GM12865 (cell line): ENCODE measurements at regions not wholly inside any gene's neighbourhood (a gene's known extent, or its start where the extent isn't known, plus 50 kb on each side); places are given as distances from the start of the nearest gene placed in this dataset.

Experiments used
- DNase-seq: peaks from one replicate; pipeline ENCODE4 v3.0.0; 2010; ENCODE audit warnings: low read depth
- H3K4me3 ChIP-seq: 2 replicates; pipeline ENCODE4 v1.5.1; 2011; ENCODE audit warnings: mild to moderate bottlenecking, low read depth, low read length, control low read depth
- TF ChIP-seq, protein P1 (sequence below): IDR thresholded peaks from 2 replicates; pipeline ENCODE4 v1.5.1; 2011; ENCODE audit warnings: low read length, control low read depth, low read depth, inconsistent platforms; ENCODE audit not compliant: insufficient read depth; ENCODE audit errors: missing control alignments

- no peak overlapping the region for H3K4me3 ChIP-seq
- DNase-seq, result no peak
- TF ChIP-seq, protein P1, sequence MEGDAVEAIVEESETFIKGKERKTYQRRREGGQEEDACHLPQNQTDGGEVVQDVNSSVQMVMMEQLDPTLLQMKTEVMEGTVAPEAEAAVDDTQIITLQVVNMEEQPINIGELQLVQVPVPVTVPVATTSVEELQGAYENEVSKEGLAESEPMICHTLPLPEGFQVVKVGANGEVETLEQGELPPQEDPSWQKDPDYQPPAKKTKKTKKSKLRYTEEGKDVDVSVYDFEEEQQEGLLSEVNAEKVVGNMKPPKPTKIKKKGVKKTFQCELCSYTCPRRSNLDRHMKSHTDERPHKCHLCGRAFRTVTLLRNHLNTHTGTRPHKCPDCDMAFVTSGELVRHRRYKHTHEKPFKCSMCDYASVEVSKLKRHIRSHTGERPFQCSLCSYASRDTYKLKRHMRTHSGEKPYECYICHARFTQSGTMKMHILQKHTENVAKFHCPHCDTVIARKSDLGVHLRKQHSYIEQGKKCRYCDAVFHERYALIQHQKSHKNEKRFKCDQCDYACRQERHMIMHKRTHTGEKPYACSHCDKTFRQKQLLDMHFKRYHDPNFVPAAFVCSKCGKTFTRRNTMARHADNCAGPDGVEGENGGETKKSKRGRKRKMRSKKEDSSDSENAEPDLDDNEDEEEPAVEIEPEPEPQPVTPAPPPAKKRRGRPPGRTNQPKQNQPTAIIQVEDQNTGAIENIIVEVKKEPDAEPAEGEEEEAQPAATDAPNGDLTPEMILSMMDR, result no peak
Measured at GRCh38 chr7:138254444-138254843, 178.2 kb downstream of the AKR1D1 start.

- TF ChIP-seq, protein P1, result no peak
- DNase-seq, result no peak
- no peak overlapping the region for H3K4me3 ChIP-seq
Measured at GRCh38 chr7:138257459-138258196, 181.4 kb downstream of the AKR1D1 start.

GRCh38 chr7:138258197-138258559 lies 181.9 kb downstream of the AKR1D1 start:
- H3K4me3 ChIP-seq, result no peak overlapping the region
- TF ChIP-seq, protein P1, result no peak
- no peak for DNase-seq

- TF ChIP-seq, protein P1, result no peak
- no peak overlapping the region for H3K4me3 ChIP-seq
- no peak for DNase-seq
Measured at GRCh38 chr7:138259675-138260074, 183.4 kb downstream of the AKR1D1 start.

DNA sequence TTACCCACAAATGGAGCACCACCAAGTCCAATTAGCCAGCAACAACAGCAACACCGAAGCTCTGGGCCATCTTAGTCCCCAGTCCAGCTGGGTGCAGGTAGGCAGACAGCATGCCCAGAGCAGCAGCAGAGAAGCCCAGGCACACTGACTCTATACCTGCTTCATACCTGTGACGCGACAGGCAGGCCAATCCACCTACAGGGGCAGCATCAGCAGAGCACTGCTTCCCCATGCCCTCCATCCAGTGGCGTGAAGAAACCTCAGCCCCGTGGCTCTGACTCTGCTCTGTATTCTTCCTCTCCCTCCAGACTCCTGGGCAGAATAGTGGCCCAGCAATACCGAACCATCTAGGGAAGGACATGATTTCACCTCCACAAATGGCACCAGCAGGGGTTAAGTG lies 191.7 kb downstream of the AKR1D1 start:
- TF ChIP-seq, protein P1, result no peak
- H3K4me3 ChIP-seq, result no peak overlapping the region
- no peak for DNase-seq

DNA sequence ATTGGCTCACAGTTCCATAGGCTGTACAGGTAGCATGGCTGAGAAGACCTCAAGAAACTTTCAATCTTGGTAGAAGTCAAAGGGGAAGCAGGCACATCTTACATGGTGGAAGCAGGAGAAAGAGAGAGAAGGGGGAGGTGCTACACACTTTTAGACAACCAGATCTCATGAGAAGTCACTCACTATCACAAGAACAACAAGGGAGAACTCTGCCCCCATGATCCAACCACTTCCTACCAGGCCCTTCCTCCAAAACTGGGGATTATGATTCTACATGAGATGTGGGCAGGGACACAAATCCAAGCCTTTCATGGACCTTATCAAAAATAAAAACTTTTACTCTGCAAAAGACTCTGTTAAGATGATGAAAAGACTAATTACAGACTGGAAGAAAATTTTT lies 183.2 kb upstream of the TRIM24 start:
- H3K4me3 ChIP-seq, result no peak overlapping the region
- TF ChIP-seq, protein P1, result no peak
- DNase-seq, result no peak

GRCh38 chr7:138278601-138279000 lies 181.5 kb upstream of the TRIM24 start:
- TF ChIP-seq, protein P1, result no peak
- DNase-seq, result no peak

More at GRCh38 chr7:138278601-138279000, 181.5 kb upstream of the TRIM24 start:
- H3K4me3 ChIP-seq, result no peak overlapping the region
